NCI-H1105 treated with DMSO at 0.1 percent for 48 hours (cell line): ENCODE measurements at regions not wholly inside any gene's neighbourhood (a gene's known extent, or its start where the extent isn't known, plus 50 kb on each side); places are given as distances from the start of the nearest gene placed in this dataset.
A peak's percentile ranks its signal among the peaks of the same experiment; 100 is the strongest.

ENCODE experiments used
- DNase-seq: peaks from one replicate; lab custom pipeline; 2025; lab: John Stamatoyannopoulos, UW

DNA sequence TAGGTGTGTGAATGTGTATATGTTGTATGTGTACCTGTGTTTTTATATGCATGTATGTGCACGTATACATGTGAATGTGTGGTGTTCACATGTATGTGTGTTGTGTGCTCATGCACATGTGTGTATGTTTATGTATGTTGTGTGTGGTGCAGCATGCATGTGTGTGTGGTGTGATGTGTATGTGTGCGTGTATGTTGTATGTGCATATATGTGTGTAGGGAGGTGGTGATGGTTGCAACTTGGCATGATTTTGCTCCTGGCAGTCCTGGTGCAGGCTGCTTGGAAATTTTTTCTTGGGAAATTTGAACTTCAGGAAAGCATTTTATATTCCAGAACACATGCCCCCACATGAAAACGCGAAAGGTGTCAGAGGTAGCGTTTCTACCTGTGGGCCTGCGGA, 1177.8 kb downstream of the TBC1D22A start:
- no peak for DNase-seq

DNA sequence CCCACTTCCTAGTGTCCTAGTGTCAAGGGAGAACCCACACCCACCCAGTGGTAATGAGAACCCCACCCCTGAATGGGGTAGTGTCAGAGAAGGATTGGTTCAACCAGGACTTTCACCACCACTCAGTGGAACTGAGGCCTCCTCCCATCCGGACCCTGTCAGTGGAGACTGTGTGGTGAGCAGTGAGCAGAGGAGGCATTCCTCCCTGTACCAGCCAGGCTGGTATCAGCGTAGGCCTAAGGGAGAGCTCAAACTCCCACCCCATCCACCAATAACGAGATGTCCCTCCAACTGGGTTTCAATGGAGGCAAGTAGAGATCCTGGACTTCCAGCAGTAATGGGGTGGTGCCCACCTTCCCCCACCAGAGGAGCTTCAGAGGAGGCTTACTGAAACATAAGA, 1171.4 kb downstream of the TBC1D22A start:
- no peak for DNase-seq

DNA sequence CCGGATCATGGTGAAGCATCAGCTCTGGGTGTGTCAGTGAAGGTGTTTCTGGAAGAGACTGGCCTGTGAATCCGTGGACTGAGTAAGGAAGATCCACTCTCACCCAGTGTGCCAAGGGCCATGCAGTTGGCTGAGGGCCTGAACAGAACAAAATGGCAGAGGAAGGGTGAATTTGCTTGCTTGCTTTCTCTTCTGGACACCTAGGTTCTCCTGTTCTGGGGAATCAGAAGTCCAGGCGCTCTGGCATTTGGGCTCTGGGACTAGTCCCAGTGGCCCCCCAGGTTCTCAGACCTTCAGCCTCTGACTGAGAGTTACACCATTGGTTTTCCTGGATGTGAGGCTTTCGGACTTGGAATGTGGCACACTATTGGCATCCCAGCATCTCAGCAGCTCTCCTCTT, 1170.8 kb downstream of the TBC1D22A start:
- DNase-seq: no peak

DNA sequence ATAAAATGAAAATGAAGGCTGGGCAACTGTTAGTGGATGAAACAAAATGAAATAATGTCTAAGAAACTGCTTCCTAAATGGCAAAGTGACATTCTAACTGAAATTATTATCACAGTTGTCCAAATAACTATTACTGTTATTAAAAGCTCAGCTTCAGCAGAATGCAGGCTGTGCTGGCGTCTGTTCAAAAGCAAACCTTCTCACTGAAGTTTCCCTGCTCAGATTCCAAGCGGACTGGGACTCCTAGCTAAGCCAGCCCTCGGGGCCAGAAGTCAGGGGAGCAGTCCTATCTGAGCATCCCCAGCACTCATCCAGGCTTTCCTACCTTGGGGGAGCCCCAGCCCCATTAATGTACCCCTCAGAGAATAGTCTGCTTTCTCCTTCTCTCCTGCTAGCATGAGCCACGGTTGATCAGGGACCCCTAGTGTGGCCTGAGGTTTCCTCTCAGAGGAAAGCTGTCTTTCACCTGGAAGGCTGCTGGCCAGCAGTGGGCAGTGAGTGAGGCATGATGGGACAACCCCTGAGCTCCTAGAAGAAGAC, 1167.3 kb downstream of the TBC1D22A start:
- DNase-seq: no peak

DNA sequence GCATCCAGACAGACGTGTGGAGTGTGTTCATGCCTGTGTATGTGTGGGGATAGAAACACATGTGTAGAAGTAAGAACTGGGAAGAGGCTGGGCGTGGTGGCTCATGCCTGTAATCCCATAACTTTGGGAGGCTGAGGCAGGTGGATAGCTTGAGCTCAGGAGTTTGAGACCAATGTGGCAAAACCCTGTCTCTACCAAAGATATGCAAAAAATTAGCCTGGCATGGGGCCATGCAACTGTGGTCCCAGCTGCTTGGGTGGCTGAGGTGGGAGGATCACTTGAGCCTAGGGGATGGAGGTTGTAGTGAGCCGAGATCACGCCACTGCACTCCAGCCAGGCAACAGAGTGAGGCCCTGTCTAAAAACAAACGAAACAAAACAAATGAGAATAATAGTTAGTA, 1166.6 kb downstream of the TBC1D22A start:
- DNase-seq: no peak

DNA sequence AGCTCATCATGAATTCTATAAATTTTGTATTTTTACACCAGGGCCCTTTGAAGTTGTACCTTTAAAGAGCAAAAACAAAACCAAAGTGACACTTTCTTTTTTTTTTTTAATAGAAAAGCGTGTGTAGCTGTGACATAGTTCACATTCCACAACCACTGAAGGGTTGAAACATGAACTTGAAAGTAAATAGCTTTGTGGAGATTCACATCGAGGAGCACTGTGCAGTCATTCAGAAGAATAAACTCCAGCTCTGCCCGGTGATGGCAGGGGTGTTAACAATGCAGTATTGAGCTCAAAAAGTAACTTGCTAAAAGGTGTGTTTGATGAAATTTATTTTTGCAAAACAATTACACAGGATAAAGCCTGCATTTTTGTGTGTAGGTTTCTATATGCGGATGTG, 1166.2 kb downstream of the TBC1D22A start:
- DNase-seq: no peak

DNA sequence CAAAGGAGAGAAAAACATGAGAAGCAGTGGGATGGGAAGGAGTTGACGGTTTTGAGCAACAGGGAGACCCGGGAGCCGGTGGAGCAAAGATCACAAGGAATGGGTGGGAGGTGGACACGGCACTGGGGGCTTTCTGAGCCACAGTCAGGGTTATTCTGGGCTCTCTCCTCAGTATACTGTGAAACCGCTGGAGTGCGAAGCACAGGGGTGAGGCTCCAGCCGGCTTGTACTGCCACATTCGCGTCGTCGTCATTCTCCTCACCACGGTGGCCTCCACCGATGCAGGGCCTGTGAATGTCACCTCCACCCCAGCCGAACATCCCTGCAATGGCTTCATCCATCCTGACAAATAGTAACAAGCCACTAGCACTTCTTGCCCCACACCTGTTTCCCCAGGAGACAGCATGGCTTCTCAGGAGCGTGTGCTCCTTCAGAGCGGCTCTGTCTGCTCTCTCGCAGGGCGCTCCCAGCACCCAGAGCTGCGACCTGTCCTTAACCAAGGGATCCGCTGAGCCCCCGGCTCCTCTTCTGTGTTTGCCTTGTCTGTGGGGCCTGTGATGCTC, 1165.3 kb downstream of the TBC1D22A start:
- DNase-seq: no peak

DNA sequence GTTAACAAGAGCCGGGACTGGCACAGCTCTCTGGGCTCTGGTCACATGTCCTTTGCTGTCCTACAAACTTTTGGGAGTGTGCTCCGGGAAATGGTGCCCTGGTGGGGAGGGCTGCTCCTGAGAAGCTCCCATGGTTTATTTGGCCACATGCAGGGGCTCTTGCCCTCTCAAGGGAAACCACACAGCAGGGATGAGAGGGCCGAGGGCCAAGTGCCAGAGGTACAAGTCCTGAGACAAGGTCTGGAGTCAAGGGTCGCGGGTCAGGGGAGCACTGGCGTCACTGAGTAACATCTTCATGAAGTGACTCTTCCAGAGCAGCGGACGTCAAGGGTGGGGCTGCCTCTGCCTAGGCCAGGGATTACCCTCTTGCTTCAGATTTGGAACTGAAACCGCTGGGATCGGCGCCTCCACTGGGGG, 1160.6 kb downstream of the TBC1D22A start:
- DNase-seq: no peak

DNA sequence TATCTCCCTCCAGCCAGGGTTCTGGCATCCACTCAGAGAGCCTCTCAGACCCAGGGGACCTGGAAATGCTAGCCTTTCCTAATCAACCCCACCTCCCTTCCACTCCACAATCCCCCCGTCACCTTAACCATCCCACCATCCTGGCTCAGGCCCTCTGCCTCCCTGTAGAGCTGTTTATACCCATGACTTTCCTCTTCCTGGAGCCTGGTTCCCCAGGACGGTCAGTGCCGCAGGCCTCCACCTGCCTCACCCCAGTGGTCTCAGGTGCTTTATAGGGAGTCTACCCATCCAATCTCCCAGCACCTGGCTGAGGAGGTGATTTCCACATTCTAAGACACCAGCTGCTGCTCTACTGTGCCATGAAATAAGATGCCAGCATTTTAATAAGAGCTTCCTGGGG, 1159.5 kb downstream of the TBC1D22A start:
- no peak for DNase-seq

DNA sequence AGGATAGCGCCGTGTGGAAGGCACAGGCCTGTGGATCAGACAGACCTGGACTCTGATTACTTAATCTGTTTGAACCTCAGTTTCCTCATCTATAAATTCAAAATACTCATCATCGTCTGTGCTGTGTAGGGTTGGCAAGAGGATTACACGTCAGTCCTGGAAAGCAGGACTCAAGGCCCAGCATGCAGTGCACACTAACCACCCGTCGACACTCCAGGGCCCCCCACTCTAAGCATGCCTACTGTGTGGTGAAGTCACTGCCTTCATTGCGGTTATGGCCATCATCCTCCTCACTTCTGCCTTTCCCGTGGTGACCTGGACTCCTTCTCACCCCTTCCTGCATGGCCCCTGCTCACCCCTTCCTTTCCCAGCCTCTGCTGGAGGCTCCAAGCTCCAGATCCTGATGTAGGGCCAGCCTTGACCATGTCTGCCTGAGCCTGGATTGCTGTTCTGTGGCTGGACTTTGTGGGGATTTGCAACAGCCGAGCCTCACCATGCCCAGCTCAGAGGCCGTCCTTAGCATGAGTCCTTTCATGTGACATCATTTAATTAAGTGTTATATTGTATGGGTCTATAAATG, 1158.0 kb downstream of the TBC1D22A start:
- DNase-seq: no peak

DNA sequence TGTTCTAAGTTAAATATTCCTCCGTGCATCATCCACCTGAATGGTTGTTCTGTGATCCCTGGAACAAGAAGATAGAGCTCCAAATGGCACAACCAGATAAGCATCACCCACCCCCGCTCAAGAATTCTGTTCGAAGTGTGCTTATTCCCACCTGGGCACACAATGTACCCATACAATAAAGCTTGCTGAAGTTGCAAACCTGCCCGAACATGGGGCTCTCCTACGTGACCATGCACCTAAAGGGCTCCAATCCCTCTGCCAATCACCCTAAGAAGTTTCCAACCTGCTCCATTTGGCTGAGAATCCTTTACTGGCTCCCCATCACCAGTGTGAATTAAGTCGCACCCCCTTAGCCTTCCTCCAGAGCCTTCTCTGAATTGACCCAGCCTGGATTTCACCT, 1157.4 kb downstream of the TBC1D22A start:
- DNase-seq: no peak

DNA sequence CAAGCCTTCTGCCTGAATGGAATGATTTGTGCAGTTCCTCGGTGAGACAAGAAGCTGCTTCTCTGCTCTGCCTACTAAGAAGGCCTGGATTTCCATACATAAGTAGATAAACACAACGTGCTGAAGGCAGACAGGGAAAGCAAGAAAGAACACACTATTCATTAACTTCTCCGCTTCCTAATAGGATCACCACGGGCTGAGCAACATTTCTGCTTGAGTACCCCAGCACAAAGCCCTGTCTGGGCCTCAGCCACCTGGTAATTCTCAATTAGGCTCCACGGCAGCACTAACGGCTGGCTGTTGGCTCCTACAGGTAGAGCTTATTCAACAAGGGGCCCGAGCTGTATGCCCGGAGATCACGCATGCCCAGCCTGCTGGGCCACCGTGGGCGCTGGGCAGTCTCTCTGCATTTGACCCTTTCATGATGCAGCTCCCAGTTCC, 1156.6 kb downstream of the TBC1D22A start:
- DNase-seq: peak; percentile 5

DNA sequence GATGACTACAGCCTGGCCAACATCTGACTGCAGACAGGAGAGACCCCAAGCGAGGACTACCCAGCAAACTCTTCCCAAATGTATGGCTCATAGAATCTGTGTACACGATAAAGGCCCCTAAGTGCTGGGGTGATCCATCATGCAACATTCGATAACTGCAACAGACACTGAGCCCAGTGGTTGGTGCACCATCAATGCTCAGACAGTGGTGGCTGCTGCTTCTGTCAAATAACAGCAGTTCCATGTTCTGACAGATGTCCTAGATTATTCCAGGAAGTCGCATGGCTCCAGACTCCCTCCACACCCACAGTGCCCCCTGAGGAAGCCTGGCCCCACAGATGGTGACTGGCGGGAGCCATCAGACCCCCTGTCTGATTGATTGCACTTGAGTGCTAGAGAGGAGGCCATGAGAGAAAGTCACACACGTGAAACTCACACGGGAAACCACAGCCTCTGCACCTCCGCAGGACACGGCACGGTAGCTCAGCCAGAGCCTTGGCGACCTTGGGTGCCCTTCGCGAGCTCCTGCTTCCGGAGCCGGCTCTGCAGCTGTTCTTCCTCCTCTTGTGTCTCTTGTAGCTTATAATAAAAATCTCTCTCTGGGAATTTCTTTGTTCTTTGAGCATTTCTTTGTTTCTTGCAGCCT, 1155.9 kb downstream of the TBC1D22A start:
- no peak for DNase-seq

DNA sequence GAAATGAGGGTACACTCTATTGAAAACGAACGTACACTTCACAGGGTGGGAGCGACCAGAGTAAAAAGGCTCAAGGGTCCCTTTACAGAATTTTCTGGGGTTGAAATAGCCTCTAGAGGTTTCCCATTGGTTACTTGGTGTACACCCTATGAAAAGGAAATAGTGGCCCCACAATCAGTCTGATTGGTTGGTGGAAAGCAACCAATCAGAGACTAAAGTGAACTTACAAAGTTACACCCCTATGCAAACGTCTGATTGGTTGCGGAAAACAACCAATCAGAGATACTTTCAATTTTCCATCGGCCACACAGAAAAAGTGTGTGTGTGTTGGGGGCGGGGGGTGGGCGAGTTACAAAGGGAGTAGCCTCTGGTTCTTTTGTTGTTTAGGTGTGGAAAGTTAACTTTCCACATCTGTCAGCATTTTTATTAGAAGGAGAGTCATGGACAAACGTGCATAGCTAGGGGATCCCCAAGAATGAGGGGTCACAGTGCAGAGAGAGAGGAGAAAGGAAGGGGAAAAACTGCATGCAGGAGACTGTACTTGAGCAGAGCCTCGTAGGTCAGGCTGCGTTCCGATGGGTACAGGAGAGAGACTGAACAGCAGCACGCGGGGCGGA, 1152.1 kb downstream of the TBC1D22A start:
- DNase-seq: no peak

DNA sequence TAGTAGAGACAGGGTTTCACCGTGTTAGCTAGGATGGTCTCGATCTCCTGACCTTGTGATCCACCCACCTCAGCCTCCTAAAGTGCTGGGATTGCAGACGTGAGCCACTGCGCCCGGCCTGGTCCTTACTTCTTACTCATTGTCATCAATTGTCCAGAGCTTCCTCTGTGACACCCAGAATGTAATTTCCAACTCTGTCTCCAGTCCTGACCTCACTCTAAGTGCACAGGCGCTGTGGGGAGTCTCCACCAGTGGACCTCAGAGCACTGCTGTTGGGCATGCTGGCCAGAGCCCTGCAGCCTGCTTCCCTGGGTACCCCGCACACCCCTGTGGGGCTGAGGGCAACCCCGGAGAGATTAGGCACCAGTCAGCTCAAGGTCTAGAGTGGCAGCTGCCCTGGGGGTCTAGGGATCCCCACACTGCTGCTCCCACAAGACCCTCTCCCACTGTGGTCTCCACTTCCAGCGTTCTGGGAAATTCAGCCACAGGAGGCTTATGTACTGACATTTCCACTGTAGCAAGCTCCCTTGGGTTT, 1140.3 kb downstream of the TBC1D22A start:
- DNase-seq: no peak

DNA sequence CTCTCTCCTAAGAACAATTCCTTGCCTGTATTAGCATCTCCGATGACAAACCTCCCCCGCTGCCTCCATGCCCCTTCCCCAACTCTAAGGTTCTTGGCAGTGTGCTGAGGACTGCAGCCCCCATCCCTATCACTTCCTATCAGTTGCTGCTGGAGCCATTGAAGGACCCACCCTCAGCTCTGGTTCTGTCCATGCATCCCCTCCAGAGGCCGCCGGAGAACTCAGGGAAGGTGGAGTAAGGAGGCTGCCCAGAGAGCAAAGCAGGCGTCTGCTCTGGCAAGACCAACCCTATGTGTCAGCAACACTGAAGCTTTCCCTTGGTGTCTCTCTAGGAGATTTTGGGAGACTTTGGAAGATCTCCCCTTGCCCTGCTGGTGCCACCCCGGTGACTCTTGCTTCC, 1139.5 kb downstream of the TBC1D22A start:
- DNase-seq: no peak

DNA sequence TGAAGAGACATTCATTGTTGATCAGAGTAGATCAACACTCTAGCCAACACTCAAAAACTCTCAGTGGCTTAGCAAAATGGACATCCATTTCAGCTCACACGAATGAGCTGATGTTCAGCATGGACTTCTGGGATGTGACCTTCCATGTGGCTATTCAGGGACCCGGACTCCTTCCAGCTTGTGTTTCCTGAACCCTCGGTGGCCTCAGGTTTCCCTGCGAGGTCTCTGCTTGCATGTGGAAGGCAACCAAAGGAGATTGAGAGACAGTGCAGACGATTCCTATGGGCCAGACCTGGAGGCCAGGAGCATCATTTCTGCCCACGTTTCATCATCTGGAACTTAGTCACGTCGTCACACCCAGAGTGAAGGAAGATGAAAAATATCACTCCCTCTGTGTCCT, 1137.4 kb downstream of the TBC1D22A start:
- no peak for DNase-seq

DNA sequence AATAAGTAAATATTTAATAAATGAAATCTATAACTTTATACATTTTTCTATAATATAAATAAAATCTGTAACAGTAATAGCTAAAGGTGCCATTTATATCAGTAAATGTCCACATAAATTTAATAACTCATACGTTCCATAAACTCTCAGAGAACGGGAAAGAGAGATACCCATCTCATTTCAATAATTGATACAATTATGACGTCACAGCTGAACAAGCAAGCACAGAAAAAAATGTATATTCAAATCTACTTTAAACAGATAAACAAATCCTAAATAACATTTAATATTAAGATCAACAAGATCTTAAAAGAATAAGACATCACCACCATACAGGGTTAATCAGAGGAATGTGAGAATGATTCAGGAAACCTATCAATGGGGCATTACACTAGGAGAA, 1136.5 kb downstream of the TBC1D22A start:
- no peak for DNase-seq

DNA sequence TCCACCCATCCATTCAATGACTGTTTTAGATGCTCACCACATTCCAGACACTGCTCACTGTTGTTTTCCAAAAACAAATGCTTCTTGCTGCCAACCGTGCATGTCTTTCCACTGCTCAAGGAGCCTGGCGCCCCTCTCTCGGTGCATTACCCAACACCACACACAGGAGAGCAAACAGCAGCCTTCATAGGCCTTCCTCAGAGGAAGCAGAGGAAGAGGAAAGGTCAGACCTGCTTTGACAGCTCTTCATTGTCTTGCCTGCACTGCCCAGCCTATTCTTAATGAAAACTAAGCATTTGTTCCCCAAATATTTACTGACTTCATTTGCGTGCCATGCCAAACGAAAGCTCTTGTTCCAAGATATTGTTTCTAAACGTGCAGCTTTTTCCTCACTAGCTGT, 1129.2 kb downstream of the TBC1D22A start:
- no peak for DNase-seq

DNA sequence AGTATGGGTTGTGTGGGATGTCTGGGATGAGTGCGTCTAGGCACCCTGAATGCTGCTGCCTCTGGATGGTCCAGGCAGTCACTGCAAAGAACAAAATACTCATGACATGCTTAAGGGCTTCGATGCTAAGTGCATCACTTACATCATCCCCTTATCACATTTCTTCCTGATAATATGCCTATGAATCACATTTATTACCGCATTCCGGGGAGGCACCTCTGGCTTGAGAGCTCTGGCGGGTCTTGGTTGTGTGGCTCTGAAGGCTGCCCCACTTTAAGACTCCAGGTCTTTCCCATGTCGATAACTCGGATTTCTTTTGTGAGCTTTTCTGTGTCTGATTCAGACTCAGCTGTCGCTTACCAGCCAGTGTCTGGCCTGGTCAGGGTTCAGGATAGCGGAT, 1126.4 kb downstream of the TBC1D22A start:
- DNase-seq: no peak

DNA sequence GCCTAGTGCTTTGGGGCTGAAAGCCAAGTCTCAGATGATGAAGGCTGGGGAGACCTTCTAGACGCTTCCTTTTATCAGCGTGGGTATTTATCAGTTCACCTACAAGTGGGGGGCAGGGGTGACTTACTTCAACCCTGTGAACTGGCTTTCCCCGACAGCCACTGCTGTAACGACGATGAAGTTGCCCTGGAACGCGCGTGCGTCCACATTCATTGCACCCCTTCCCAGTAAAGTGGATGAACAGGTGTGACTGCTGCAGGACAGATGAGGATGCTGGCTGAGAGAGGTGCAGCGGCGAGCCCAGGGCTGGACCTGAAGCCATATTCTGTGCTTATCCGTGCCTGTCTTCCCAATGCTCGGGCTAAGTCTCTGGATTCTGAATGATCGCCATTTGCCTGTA, 1122.3 kb downstream of the TBC1D22A start:
- DNase-seq: no peak

DNA sequence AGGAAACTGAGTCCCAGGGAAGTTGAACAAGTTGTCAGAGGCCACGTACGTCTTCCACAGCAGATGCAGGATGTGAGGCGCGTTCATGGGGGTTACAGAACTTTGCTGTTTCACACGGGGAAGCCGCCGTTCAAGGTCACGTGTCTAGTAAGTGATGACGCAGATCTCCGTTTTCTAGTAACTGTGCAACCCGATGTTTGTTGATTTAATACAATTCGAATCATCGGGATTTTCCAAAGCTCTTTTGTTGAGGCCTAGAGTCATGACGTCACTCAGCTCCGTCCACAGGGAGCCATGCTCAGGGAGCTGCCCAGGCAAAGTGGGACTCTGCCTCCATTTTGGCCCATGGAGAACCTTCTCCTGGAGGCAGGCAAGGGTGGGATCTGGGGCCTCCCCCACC, 1121.8 kb downstream of the TBC1D22A start:
- no peak for DNase-seq

DNA sequence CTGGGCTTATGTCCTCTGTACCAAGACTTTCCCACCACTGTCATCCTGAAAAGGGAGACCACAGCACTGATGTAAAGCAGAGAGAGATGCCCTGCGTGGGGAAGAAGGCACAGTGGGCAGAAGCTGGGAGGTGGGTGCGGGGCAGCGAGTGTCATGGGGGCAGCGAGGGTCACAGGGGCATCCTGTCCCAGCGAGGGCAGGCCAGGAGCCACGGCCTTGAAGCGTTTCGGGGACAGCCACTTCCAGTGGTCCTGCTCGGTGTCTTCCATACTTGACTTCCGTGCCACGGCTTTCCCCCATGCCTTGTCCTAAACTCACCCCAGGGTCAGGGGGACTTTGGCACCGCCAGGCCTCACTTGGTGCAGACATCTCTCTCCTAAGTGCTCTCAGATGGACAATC, 1121.3 kb downstream of the TBC1D22A start:
- DNase-seq: no peak
